GM12891 (cell line): ENCODE measurements at regions not wholly inside any gene's neighbourhood (a gene's known extent, or its start where the extent isn't known, plus 50 kb on each side); places are given as distances from the start of the nearest gene placed in this dataset.

ENCODE experiments used
- PAX5 ChIP-seq: IDR thresholded peaks from 2 replicates; pipeline ENCODE4 v1.6.1; 2011; ENCODE audit warnings: low read length, moderate library complexity, mild to moderate bottlenecking; ENCODE audit not compliant: insufficient read depth, severe bottlenecking
- POLR2A ChIP-seq: IDR thresholded peaks from 2 replicates; pipeline ENCODE4 v1.6.1; 2011; ENCODE audit warnings: low read depth, low read length, control low read depth
- TAF1 ChIP-seq: IDR thresholded peaks from 2 replicates; pipeline ENCODE4 v1.6.1; 2011; ENCODE audit warnings: low read depth, low read length, control low read depth

DNA sequence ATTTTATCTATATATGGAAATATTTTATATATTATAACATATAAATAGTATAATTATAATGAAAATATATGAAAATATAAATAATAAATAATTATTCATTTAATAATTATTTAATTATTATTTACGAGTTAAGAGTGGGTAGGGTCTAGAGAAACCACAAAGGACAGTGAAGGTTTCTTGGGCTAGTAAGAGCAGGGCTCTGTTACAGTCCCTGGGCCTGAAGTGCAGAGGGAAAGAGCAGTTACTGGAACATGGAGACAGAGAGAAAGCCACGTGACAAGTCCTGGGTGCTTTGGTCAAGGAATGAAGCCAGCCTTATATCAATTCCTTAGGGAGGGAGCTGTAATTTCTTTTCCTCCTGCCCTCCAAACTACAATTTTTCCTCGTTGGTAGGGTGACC, 117.2 kb upstream of the OLIG2 start:
- TF ChIP-seq PAX5: no peak
- TF ChIP-seq POLR2A: no peak
- no peak for TF ChIP-seq TAF1
